ENCODE measurements at regions not wholly inside any gene's neighbourhood (a gene's known extent, or its start where the extent isn't known, plus 50 kb on each side); places are given as distances from the start of the nearest gene placed in this dataset.
"Not testable (repeated sequence)": the region's sequence is repeated elsewhere in the genome, so short reads cannot be mapped to it uniquely, and the experiment has no call there.

DNA sequence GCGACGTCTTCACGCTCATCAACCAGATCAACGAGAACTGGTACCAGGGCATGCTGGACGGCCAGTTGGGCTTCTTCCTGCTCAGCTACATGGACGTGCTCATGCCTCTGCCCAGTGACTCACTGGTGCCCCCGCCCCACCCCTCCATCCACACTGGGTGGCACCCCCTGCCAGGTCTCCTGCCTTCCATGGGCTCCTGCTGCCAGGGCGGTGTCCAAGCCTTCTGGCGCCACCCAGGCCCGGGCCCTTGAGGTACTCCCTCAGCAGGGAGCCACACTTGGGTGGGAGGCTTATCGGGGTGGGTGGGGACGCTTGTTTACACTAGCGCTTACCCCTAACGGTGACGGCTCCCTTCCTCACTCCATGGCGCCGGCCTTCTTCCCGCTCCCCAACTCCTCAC is 148.2 kb downstream of the GOSR1 start:
- not testable (repeated sequence) for H3K27me3 Mint-ChIP-seq (ENCODE audit: low read depth); DNase-seq (ENCODE audit: low read depth, low spot score); H3K36me3 Mint-ChIP-seq (ENCODE audit: low read depth); H3K4me1 Mint-ChIP-seq; H3K9me3 Mint-ChIP-seq; H3K27ac Mint-ChIP-seq (ENCODE audit: unreplicated experiment); H3K4me3 Mint-ChIP-seq

- not testable (repeated sequence) for H3K9me3 Mint-ChIP-seq; H3K27me3 Mint-ChIP-seq (ENCODE audit: low read depth)
Measured at GRCh38 chr17:30624180-30624579, 147.0 kb downstream of the GOSR1 start.

DNA sequence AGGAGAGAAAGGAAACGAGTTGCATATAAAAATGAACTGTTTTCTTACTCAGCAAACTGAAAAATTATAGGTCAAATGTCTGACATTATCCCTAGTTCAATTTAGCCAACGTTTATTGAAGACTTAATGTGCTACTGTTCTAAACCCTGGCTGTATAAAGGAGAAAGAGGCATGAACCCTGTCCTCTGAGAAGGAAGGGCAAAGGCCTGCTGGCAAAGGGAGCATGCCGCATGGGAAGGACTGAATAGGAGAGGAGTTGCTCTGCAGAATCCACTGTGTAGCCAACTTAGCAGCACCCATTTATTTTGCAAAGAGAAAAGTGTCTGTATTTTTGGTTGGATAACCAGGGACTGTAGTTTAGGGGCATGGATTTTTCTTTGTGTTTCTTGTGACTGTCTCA is 132.5 kb downstream of the GOSR1 start:
- not testable (repeated sequence) for H3K9me3 Mint-ChIP-seq; H3K36me3 Mint-ChIP-seq (ENCODE audit: low read depth); H3K27me3 Mint-ChIP-seq (ENCODE audit: low read depth); DNase-seq (ENCODE audit: low read depth, low spot score); H3K4me3 Mint-ChIP-seq; H3K27ac Mint-ChIP-seq (ENCODE audit: unreplicated experiment); H3K4me1 Mint-ChIP-seq

More at GRCh38 chr17:30624180-30624579, 147.0 kb downstream of the GOSR1 start:
- not testable (repeated sequence) for H3K27ac Mint-ChIP-seq (ENCODE audit: unreplicated experiment); H3K36me3 Mint-ChIP-seq (ENCODE audit: low read depth); H3K4me3 Mint-ChIP-seq; H3K4me1 Mint-ChIP-seq; DNase-seq (ENCODE audit: low read depth, low spot score)

GRCh38 chr17:30605523-30605922 is 128.3 kb downstream of the GOSR1 start:
- Mint-ChIP-seq H3K27me3 (ENCODE audit: low read depth) (no peaks in the 10 kb centered on the region), H3K27ac (ENCODE audit: unreplicated experiment) (no peak overlapping the region), H3K36me3 (ENCODE audit: low read depth) (no peaks in the 10 kb centered on the region), H3K9me3 (no peaks in the 10 kb centered on the region), H3K4me3 (peak overlapping the region; percentile 54), H3K4me1 (peaks cover 23% of the 10 kb centered on the region)
- no peak for TF ChIP-seq CTCF (conservative IDR thresholded peaks at IDR 0.05)
- no peak for DNase-seq (ENCODE audit: low read depth, low spot score)

DNA sequence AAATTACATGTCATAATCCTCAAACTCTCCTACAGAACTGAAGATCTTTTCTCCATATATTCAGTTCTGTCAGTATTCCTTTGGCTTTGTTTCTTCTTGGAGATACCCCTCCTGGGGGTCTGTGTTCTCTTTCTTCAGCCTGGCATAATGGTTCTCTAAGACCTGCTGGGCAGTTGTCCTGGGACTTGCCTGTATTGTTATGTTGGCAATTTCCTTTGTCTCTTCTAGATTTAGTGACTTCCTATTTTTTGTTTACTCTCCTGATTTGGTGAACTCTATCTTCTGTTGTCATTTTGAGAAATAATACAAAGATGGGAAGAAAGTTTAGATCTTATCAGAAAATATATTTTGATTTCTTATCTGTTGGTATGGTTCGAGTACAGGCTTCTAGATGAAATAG is 127.8 kb downstream of the GOSR1 start:
- no peak for TF ChIP-seq CTCF (conservative IDR thresholded peaks at IDR 0.05)
- Mint-ChIP-seq H3K36me3 (ENCODE audit: low read depth) (no peaks in the 10 kb centered on the region), H3K4me3 (peak overlapping the region; percentile 54), H3K9me3 (no peaks in the 10 kb centered on the region), H3K4me1 (peaks cover 23% of the 10 kb centered on the region), H3K27ac (ENCODE audit: unreplicated experiment) (no peak overlapping the region), H3K27me3 (ENCODE audit: low read depth) (no peaks in the 10 kb centered on the region)
- no peak for DNase-seq (ENCODE audit: low read depth, low spot score)

- H3K36me3 Mint-ChIP-seq (ENCODE audit: low read depth); H3K9me3 Mint-ChIP-seq; H3K27me3 Mint-ChIP-seq (ENCODE audit: low read depth); H3K27ac Mint-ChIP-seq (ENCODE audit: unreplicated experiment); DNase-seq (ENCODE audit: low read depth, low spot score): not testable (repeated sequence)
- H3K4me3 Mint-ChIP-seq = peak overlapping the region; percentile 82
- H3K4me1 Mint-ChIP-seq = peaks cover 23% of the 10 kb centered on the region
Measured at GRCh38 chr17:30602396-30602795, 125.2 kb downstream of the GOSR1 start.

DNA sequence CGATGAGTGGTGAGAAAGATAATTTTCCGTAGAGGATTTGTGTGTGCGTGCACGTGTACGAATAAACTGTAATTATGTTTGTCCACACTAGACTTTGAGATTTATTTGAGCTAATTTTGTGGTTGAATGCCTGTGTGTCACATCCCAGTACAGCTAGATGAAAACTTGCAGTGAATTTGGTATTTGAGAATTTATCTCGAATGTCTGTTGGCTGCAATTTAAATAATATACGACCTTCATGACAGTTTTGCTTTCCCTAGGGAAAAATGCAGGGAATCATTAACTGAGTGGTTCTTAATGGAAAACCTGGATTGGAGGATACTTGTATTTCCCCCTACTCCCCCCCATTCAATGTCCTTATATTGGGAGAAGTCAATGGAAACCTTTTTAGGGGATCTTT is 124.8 kb downstream of the GOSR1 start:
- DNase-seq (ENCODE audit: low read depth, low spot score); H3K9me3 Mint-ChIP-seq; H3K27me3 Mint-ChIP-seq (ENCODE audit: low read depth); H3K27ac Mint-ChIP-seq (ENCODE audit: unreplicated experiment); H3K36me3 Mint-ChIP-seq (ENCODE audit: low read depth): not testable (repeated sequence)
- Mint-ChIP-seq H3K4me1 (peaks cover 23% of the 10 kb centered on the region), H3K4me3 (peak overlapping the region; percentile 82)

- H3K27ac Mint-ChIP-seq (ENCODE audit: unreplicated experiment) = peak overlapping the region; percentile 99
Measured at GRCh38 chr17:30600830-30601494, 123.8 kb downstream of the GOSR1 start.

More at GRCh38 chr17:30600830-30601494, 123.8 kb downstream of the GOSR1 start:
- H3K27me3 Mint-ChIP-seq (ENCODE audit: low read depth) = no peaks in the 10 kb centered on the region
- no peaks in the 10 kb centered on the region for H3K36me3 Mint-ChIP-seq (ENCODE audit: low read depth)
- no peaks in the 10 kb centered on the region for H3K9me3 Mint-ChIP-seq
- TF ChIP-seq CTCF (conservative IDR thresholded peaks at IDR 0.05) = no peak
- H3K4me1 Mint-ChIP-seq = peaks cover 23% of the 10 kb centered on the region
- no peak for DNase-seq (ENCODE audit: low read depth, low spot score)
- peak overlapping the region; percentile 99 for H3K4me3 Mint-ChIP-seq

All from neural crest cell (in vitro differentiated cells).